ENCODE measurements at regions not wholly inside any gene's neighbourhood (a gene's known extent, or its start where the extent isn't known, plus 50 kb on each side); places are given as distances from the start of the nearest gene placed in this dataset.
A peak's percentile ranks its signal among the peaks of the same experiment; 100 is the strongest.

DNA sequence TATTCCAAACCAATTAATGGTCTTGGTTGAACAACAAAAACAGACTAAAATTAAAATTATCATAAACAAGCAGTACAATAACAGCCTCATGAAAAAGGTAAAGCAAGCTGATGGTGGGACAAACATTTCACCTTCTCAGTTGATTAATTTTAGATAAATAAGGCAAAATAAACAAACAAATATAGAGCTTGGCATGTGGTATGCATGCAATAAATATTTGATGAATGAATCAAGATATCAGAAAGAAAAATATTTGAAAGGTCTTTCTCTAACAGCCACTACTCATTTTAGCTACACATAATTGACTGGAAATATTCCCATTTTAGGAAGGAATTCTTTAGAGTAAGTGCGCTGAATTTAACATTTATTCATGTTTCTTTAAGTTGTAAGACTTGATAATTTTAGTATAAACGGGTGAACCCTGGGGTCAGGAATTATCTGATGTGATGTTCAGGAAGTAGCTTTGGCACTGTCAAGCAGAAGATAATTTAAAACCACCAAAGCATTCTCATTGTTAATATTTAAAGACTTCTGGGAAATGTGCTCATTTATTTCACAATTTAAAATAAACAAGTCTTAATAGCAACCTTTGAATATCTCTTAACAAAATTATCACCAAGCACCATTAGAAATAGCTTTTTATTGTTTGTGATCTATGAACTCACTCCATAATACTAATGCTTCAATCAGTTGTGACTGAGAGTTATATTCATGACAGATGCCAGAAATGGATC is 372.3 kb upstream of the TGFBR2 start:
- Mint-ChIP-seq H3K36me3 (ENCODE audit: low read depth) (no peaks in the 10 kb centered on the region), H3K9me3 (peaks cover 5% of the 10 kb centered on the region), H3K4me3 (no peak overlapping the region), H3K27ac (no peak overlapping the region), H3K4me1 (no peaks in the 10 kb centered on the region), H3K27me3 (no peaks in the 10 kb centered on the region)
- ATAC-seq (no peak), DNase-seq (no peak)

DNA sequence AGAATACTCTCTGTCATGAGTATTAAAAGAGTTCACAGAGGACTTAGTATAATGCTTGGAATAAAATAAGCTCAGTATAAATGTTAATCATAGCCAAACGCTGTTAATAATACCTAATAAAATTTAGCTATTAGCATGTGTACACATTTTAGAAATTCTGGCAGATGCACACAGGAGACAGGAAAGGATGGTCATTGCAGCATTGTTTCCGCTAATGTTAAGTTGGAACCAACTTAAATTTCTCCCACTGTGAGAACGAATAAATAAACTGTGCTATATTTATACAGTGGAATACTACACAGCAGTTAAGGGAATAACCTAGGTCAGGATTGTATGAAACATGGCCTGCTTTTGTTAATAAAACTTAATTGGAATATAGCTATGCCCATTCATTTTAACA is 370.4 kb upstream of the TGFBR2 start:
- ATAC-seq: no peak
- no peaks in the 10 kb centered on the region for H3K36me3 Mint-ChIP-seq (ENCODE audit: low read depth)
- H3K9me3 Mint-ChIP-seq: peaks cover 10% of the 10 kb centered on the region
- H3K4me3 Mint-ChIP-seq: no peak overlapping the region
- H3K4me1 Mint-ChIP-seq: no peaks in the 10 kb centered on the region
- no peaks in the 10 kb centered on the region for H3K27me3 Mint-ChIP-seq
- no peak overlapping the region for H3K27ac Mint-ChIP-seq
- no peak for DNase-seq

DNA sequence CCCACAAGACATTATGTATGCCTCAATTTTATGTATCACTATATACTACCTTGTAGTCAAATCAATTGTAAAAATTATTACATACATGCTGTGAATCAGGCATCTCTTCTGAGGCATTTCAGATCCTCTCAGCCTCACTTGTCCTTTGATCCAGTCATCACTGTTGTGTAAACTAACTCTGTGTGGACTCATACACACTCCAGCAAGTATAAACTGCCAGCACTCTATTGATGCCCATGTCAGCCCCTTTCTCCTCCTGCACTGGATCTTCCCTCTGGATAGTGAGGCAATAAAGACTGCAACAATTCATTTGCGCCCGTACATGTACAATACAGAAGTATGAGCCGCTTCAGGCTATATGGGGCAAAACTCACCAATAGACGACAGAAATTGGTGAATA is 364.7 kb upstream of the TGFBR2 start:
- Mint-ChIP-seq H3K4me3 (no peak overlapping the region), H3K27me3 (no peaks in the 10 kb centered on the region), H3K4me1 (no peaks in the 10 kb centered on the region), H3K36me3 (ENCODE audit: low read depth) (no peaks in the 10 kb centered on the region), H3K9me3 (peaks cover 14% of the 10 kb centered on the region), H3K27ac (no peak overlapping the region)
- DNase-seq: no peak
- no peak for ATAC-seq

DNA sequence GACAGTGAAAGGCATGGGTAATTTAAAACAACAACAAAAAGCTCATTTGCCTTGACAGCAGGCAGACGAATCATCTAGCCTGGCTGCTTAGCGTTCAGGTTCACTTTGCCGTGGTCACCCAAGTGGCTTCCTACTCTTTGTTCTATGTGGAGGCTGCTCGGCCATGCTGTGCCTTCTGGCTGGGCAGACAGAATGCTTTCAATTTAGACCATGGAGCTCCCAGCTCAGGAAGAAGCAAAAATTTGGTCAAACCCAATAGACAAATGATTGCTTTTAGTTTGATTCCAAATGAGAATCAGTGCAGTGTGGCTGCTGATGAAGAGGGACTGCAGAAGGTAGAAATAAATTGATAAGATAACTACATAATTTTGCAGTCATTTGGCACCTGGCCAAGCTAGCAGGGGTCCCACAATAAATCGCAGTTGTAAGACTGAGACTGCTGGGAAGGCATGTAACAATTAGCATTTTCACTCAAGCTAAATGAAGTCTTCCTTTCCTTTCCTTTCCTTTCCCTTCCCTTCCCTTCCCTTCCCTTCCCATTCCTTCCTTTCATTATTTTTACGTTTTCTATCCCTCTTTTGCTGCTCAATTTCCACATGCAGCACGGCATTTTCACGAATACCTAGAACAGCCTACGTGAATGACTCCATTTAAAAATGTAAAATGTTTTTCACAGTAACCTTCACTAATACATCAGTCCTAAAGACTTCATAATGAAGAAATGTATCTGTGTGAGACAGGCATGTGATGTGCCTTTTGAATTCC is 360.4 kb upstream of the TGFBR2 start:
- DNase-seq: no peak
- H3K27ac Mint-ChIP-seq: no peak overlapping the region
- peaks cover 3% of the 10 kb centered on the region for H3K9me3 Mint-ChIP-seq
- no peak overlapping the region for H3K4me3 Mint-ChIP-seq
- ATAC-seq: no peak
- H3K36me3 Mint-ChIP-seq (ENCODE audit: low read depth): no peaks in the 10 kb centered on the region
- peaks cover 5% of the 10 kb centered on the region for H3K4me1 Mint-ChIP-seq
- H3K27me3 Mint-ChIP-seq: no peaks in the 10 kb centered on the region

DNA sequence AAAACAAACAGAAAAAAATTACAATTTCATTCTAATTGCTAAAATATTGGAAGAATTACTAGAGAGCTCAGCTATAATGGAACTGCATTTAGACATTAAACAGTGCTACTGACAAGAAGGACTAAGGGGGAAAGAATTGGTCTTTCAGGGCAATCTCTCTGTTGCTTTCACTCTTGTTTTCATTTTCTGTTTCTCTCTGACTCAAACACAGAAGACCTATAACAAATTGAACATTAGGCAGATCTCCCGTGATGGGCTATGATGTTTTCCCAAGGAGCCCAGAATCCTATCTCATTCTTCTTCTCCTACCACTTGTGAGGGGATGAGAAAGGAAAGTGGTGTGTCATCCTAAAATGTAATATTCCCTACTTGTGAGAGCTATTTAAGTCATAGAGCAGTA is 358.0 kb upstream of the TGFBR2 start:
- Mint-ChIP-seq H3K9me3 (peaks cover 3% of the 10 kb centered on the region), H3K27me3 (no peaks in the 10 kb centered on the region), H3K36me3 (ENCODE audit: low read depth) (no peaks in the 10 kb centered on the region), H3K27ac (no peak overlapping the region), H3K4me3 (no peak overlapping the region), H3K4me1 (peaks cover 5% of the 10 kb centered on the region)
- DNase-seq: no peak
- peak; percentile 63 for ATAC-seq

DNA sequence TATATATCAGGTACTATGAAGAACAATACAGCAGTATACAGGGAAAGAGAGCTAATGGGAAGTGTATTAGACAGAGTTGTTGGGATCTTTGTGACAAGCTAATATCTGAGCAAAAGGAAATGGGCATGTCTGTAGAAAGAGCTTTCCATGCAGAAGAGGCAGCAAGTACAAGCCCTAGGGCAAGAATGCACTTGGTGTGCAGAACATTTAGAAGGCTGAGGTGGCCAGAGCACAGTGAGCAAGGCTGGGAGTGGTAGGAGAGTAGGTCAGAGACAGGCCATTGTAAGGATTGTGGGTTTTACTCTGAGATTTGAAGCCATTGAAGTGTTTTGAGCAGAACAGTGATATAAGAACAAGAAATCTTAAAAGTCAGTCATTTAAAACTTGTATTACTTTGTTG is 353.9 kb upstream of the TGFBR2 start:
- Mint-ChIP-seq H3K4me3 (no peak overlapping the region), H3K27me3 (no peaks in the 10 kb centered on the region), H3K4me1 (peaks cover 5% of the 10 kb centered on the region), H3K27ac (no peak overlapping the region), H3K36me3 (ENCODE audit: low read depth) (no peaks in the 10 kb centered on the region), H3K9me3 (peaks cover 10% of the 10 kb centered on the region)
- DNase-seq: no peak
- no peak for ATAC-seq

DNA sequence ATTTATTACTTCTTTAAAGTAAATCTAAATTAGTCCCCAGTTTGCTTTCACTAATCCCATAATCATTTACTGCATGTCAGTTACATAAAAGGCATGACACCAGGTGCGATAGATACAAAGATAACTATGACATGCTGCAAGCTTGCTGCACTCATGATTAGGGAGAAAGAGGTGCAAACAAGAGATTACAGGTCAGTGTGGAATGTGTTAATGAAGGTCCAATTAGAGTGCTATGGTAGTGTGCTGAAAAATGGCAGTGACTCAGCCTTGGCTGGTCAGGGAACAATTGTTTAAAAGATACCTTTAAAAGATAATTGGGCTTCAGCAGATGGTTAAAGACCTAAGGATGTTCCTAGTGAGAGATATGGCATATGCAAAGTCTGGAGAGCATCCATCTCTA is 352.6 kb upstream of the TGFBR2 start:
- peaks cover 11% of the 10 kb centered on the region for H3K9me3 Mint-ChIP-seq
- ATAC-seq (no peak), DNase-seq (no peak)
- H3K27ac Mint-ChIP-seq: no peak overlapping the region
- H3K4me1 Mint-ChIP-seq: no peaks in the 10 kb centered on the region
- H3K36me3 Mint-ChIP-seq (ENCODE audit: low read depth): no peaks in the 10 kb centered on the region
- no peak overlapping the region for H3K4me3 Mint-ChIP-seq
- no peaks in the 10 kb centered on the region for H3K27me3 Mint-ChIP-seq

DNA sequence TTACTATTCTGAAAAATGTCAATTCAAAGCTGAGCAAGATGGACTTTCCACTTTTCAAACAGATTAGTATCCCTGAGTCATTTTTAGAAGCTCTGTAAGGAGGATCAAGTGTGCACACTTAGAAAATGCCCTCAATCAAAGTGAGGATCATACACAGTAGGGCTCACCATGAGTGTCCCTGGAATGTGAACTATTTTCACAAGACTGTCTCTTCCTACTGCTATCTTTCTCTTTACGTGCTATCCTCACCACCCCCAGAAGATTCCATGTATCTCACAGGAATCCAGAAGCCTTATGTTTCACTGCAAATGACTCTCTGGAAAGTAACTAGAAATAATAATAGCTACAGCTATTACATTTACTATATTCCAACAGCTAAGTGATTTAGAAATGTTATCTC is 349.9 kb upstream of the TGFBR2 start:
- no peak overlapping the region for H3K4me3 Mint-ChIP-seq
- no peak overlapping the region for H3K27ac Mint-ChIP-seq
- ATAC-seq (no peak), DNase-seq (no peak)
- no peaks in the 10 kb centered on the region for H3K4me1 Mint-ChIP-seq
- H3K27me3 Mint-ChIP-seq: no peaks in the 10 kb centered on the region
- no peaks in the 10 kb centered on the region for H3K36me3 Mint-ChIP-seq (ENCODE audit: low read depth)
- H3K9me3 Mint-ChIP-seq: peaks cover 11% of the 10 kb centered on the region

DNA sequence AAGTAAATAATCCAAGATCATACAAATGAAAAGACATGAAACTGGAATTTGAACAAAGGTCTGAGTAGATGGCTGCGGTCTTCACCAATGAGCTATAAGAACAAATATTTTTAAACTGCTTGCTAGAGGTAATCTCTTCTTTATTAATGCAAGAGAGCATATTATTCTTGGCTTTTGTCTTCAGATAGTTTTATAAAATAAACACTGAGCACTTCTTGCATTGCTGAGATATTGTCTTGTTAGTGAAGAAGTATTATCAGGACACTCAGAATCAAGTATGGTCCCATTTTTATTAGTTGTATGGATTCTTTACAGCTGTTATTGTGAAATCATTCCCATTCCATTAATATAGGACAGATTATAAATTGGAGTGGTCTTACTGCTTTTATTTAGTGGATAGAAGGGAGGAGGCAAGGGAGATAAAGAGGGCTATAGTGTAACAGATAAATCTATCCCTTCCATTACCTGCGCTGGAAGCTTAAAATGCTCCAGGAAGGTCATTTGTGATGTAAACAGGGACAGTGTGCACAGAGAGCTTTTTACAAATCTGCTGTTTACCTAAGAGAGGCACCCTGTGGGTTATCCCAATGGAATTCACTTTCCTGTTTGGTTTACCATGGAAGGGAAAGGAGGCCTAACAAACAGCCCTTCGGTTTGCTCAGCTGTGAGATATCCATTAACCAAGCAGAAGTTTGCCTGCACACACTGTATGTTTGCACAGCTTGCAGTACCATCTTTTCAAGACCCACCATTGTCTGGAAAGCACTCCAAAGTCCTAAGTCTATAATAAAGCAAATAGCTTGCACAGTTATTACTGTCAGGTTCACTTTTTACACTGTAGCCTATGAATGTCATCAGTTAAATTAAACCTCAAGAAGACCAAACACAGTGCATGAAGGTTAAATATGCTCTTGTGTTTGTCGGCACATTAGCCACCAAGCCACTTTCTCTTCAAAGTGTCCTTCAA is 347.7 kb upstream of the TGFBR2 start:
- Mint-ChIP-seq H3K4me3 (no peak overlapping the region), H3K27me3 (no peaks in the 10 kb centered on the region), H3K4me1 (peaks cover 12% of the 10 kb centered on the region), H3K36me3 (ENCODE audit: low read depth) (no peaks in the 10 kb centered on the region), H3K9me3 (peaks cover 11% of the 10 kb centered on the region), H3K27ac (no peak overlapping the region)
- DNase-seq: no peak
- ATAC-seq: no peak

DNA sequence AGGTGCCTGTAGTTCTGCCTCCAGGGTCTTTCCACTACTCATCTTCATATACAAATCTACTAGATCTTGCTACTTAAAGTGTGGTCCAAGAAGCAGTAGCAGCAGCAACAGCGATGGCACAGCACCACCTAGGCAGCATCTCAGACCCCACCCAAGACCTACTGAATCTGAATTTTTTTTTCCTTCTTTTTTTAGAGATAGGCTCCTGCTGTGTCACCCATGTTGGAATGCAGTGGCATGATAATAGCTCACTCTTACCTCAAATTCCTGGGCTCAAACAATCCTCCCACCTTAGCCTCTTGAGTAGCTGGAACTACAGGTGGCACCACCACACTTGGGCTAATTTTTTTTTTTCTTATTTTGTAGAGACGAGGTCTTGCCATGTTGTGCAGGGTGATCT is 346.7 kb upstream of the TGFBR2 start:
- ATAC-seq (no peak), DNase-seq (no peak)
- H3K4me3 Mint-ChIP-seq: no peak overlapping the region
- no peak overlapping the region for H3K27ac Mint-ChIP-seq
- no peaks in the 10 kb centered on the region for H3K27me3 Mint-ChIP-seq
- no peaks in the 10 kb centered on the region for H3K36me3 Mint-ChIP-seq (ENCODE audit: low read depth)
- H3K9me3 Mint-ChIP-seq: peaks cover 13% of the 10 kb centered on the region
- peaks cover 19% of the 10 kb centered on the region for H3K4me1 Mint-ChIP-seq

DNA sequence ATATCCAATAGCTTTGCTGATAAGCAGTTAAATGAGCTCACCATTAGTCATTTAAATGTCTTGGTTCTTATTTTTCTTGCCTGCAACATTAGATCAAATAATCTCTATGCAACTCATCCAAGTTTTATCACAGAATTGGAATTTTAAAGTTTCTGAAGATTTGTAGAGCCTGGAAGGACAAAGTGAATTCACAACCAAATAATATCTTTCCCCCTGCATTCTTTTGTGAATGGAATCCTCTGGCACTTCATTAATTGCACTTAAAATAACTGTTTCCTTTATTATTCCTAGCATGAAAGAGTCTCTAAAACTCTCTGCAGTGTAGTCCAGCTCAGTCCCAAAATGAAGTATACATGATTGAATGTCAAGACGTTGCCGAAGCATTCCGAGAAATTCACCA is 345.6 kb upstream of the TGFBR2 start:
- DNase-seq: no peak
- peaks cover 19% of the 10 kb centered on the region for H3K4me1 Mint-ChIP-seq
- no peaks in the 10 kb centered on the region for H3K27me3 Mint-ChIP-seq
- H3K4me3 Mint-ChIP-seq: no peak overlapping the region
- H3K27ac Mint-ChIP-seq: no peak overlapping the region
- peaks cover 2% of the 10 kb centered on the region for H3K36me3 Mint-ChIP-seq (ENCODE audit: low read depth)
- H3K9me3 Mint-ChIP-seq: peaks cover 14% of the 10 kb centered on the region
- ATAC-seq: no peak

DNA sequence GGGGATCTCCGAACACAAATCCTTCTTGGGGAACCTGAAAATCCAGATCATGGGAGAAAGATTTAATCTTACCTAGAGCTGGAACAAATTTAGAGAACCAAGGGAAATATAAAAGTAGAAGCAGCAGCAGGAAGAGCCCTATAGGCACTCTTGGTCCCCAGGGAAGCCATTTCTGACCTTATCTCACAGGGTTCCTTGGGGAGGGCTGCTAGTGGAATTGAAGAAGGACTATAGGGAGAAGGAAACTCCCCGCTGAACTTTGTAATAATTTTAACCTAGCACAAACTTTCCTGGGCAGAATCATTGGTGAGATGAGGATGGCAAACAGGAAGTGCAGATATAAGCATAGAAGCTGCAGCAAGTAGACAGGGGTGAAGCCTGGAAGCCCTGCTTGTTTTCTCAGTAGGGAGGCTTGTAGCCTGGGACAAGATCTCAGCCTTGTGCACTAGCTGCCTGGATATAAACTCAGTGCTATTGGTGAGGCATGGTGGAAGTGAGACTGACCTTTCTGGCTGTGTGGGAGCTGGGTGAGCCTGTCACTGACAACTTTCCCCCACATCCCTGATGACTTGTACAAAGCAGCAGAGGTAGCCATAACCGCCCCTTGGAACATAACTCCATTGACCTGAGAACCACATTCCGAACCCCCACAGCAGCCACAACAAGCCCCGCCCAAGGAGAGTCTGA is 343.0 kb upstream of the TGFBR2 start:
- peak; percentile 14 for DNase-seq
- no peaks in the 10 kb centered on the region for H3K27me3 Mint-ChIP-seq
- peak; percentile 79 for ATAC-seq
- H3K4me1 Mint-ChIP-seq: peaks cover 19% of the 10 kb centered on the region
- H3K27ac Mint-ChIP-seq: no peak overlapping the region
- peaks cover 2% of the 10 kb centered on the region for H3K36me3 Mint-ChIP-seq (ENCODE audit: low read depth)
- H3K9me3 Mint-ChIP-seq: peaks cover 11% of the 10 kb centered on the region
- no peak overlapping the region for H3K4me3 Mint-ChIP-seq

DNA sequence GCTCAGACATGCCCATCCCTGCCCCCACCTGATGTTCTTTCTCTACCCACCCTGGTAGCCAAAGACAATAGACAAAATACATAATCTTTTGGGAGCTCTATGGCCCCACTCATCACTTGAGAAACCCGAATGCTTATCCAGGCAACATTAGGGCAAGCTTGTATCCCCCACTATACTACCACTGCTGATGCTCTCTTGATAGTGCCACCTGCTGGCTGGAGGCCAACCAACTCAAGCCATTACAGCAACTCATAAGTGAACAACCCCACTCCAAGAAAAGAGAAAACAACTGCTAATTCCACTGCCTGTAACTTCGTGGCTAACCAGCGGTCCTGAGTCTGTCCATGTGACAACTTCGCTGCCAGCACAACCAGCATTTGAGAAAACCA is 342.5 kb upstream of the TGFBR2 start:
- no peak for DNase-seq
- no peak overlapping the region for H3K27ac Mint-ChIP-seq
- peaks cover 11% of the 10 kb centered on the region for H3K9me3 Mint-ChIP-seq

DNA sequence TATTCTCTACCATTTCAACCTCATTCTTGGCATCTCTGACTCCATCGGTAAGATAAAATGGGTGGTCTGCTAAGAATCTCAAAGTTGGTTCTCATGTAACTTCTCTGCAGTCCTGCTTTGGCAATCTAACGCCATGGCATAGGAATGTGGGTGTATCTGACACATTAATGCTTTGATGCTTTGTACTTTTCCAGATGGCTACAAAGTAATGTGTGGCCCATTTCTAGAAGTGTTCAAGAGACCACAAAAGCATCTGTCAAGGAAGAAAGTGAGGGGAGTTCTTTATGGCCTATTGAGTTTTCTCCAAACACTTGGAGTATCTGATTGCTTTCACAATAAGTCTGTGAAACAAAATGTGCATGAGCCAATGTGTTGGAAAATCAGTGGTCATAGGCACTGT is 339.9 kb upstream of the TGFBR2 start:
- Mint-ChIP-seq H3K36me3 (ENCODE audit: low read depth) (peaks cover 2% of the 10 kb centered on the region), H3K9me3 (peaks cover 11% of the 10 kb centered on the region), H3K27ac (no peak overlapping the region), H3K4me3 (no peak overlapping the region), H3K4me1 (peaks cover 23% of the 10 kb centered on the region), H3K27me3 (no peaks in the 10 kb centered on the region)
- DNase-seq (no peak), ATAC-seq (no peak)

More for the DNA sequence above, 342.5 kb upstream of the TGFBR2 start:
- Mint-ChIP-seq H3K36me3 (ENCODE audit: low read depth) (peaks cover 2% of the 10 kb centered on the region), H3K4me3 (no peak overlapping the region), H3K27me3 (no peaks in the 10 kb centered on the region), H3K4me1 (peaks cover 19% of the 10 kb centered on the region)
- ATAC-seq: no peak

Data from activated naive CD8-positive, alpha-beta T cell treated with anti-CD3 and anti-CD28 coated beads, Interleukin-2, amount 50 U/mL, for 24 hours (primary cell).